IgD-negative memory B cell (primary cell): ENCODE measurements at regions not wholly inside any gene's neighbourhood (a gene's known extent, or its start where the extent isn't known, plus 50 kb on each side); places are given as distances from the start of the nearest gene placed in this dataset.

ENCODE experiments used
- H3K27ac Mint-ChIP-seq, 3 donors: one replicate each; pipeline ENCODE4 v1.8.0; 2020 to 2022; ENCODE audit warnings: mild to moderate bottlenecking in 3 of 3, mixed read lengths in 3 of 3, moderate library complexity in 1 of 3
- H3K27me3 Mint-ChIP-seq: one replicate; pipeline ENCODE4 v1.8.0; 2021; ENCODE audit warnings: mixed read lengths
- H3K36me3 Mint-ChIP-seq: one replicate; pipeline ENCODE4 v1.8.0; 2020; ENCODE audit warnings: mild to moderate bottlenecking, mixed read lengths
- H3K4me1 Mint-ChIP-seq, 3 donors: one replicate each; pipeline ENCODE4 v1.8.0; 2020 to 2022; ENCODE audit warnings: mixed read lengths in 3 of 3, mild to moderate bottlenecking in 1 of 3
- H3K4me3 Mint-ChIP-seq, 4 donors: one replicate each; pipeline ENCODE4 v1.8.0; 2020 to 2022; ENCODE audit warnings: mild to moderate bottlenecking in 4 of 4, mixed read lengths in 4 of 4, moderate library complexity in 3 of 4
- H3K9me3 Mint-ChIP-seq, 3 donors: one replicate each; pipeline ENCODE4 v1.8.0; 2020 to 2021; ENCODE audit warnings: mixed read lengths in 3 of 3, mild to moderate bottlenecking in 1 of 3

GRCh38 chr12:98423963-98424362, 91.4 kb upstream of the TMPO start:
- H3K27me3 Mint-ChIP-seq, result peaks cover 3% of the 10 kb centered on the region
- no peaks in the 10 kb centered on the region for H3K36me3 Mint-ChIP-seq
- no peaks in the 10 kb centered on the region for H3K9me3 Mint-ChIP-seq
- H3K27ac Mint-ChIP-seq, result no peak overlapping the region
- H3K4me1 Mint-ChIP-seq, result no peaks in the 10 kb centered on the region
- no peak overlapping the region for H3K4me3 Mint-ChIP-seq

DNA sequence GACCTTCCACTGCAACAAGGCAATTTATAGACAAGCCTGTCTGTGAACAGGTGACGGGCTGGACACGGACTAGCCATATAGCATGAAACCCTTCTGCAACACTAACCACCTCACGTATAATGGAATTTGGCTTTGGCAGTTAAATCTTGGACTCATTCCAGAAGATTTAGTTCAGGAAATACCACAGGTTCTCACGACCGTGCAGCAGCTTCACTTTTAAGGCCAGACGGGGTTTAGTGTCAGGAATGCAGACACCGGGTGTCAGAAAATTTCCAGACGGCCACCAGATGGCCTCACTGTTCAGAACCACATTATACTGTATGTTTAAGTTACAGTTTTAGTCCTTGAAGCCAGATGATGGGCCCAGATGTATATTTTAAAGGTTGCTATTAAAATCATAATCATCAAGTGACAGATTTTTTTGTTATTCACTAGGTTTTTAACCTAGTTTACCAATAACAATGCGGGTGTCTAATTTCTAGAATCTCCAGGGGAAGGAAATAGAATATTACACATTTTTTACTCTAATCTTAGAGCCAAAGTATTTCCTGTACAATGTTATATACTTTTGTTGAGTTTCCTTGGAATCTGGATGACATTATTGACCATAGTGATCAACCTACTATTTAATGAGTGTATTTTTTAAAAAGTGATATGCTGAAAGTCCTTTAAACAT, 90.5 kb upstream of the TMPO start:
- Mint-ChIP-seq H3K4me3 (no peak overlapping the region), H3K36me3 (no peaks in the 10 kb centered on the region), H3K9me3 (no peaks in the 10 kb centered on the region), H3K27me3 (peaks cover 3% of the 10 kb centered on the region), H3K27ac (no peak overlapping the region), H3K4me1 (no peaks in the 10 kb centered on the region)

GRCh38 chr12:98425859-98426258, 89.5 kb upstream of the TMPO start:
- Mint-ChIP-seq H3K27ac (no peak overlapping the region), H3K27me3 (peaks cover 5% of the 10 kb centered on the region), H3K4me3 (no peak overlapping the region), H3K4me1 (no peaks in the 10 kb centered on the region), H3K36me3 (no peaks in the 10 kb centered on the region), H3K9me3 (no peaks in the 10 kb centered on the region)

DNA sequence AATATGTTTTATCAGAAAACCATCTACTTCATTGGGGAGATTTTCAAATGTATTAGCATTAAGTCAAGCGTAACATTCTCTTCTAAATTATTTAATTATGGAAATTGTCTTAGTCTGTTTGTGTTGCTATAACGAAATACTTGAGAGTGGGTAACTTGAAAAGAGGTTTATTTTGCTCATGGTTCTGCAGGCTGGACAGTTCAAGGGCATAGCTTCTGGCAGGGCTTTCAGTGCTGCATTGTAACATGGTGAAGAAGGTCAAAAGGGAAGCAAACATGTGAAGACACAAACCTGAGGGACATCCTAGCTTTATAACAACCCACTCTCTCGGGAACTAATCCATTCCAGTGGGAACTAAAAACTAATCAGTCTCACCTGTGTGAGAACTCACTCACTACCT, 84.3 kb upstream of the TMPO start:
- H3K4me3 Mint-ChIP-seq, result no peak overlapping the region
- H3K27ac Mint-ChIP-seq, result no peak overlapping the region
- peaks cover 7% of the 10 kb centered on the region for H3K27me3 Mint-ChIP-seq
- H3K4me1 Mint-ChIP-seq, result no peaks in the 10 kb centered on the region
- peaks cover 2 to 26% (median 9%) of the 10 kb centered on the region in 3 donors for H3K9me3 Mint-ChIP-seq
- no peaks in the 10 kb centered on the region for H3K36me3 Mint-ChIP-seq

DNA sequence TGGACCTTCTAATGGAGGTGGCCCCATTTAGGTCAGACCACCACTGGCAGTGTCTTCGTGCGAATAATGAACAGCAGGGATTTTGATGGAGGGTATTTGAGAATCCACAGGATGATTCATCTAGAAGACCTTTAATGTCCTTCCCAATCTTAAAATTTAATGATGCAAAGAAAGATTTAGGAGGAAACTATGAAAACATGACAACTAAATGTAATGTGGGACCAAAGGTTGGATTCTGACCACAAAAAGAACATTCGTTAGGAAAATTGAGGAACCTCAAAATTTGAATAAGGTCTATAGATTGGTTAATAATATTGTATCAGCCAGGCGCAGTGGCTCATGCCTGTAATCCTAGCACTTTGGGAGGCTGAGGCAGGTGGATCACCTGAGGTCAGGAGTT, 78.2 kb upstream of the TMPO start:
- Mint-ChIP-seq H3K4me3 (no peak overlapping the region), H3K4me1 (no peaks in the 10 kb centered on the region), H3K27me3 (peaks cover 27% of the 10 kb centered on the region), H3K27ac (no peak overlapping the region), H3K9me3 (peaks cover 4 to 19% (median 9%) of the 10 kb centered on the region in 3 donors), H3K36me3 (no peaks in the 10 kb centered on the region)

- H3K36me3 Mint-ChIP-seq, result no peaks in the 10 kb centered on the region
- peaks cover 4 to 19% (median 9%) of the 10 kb centered on the region in 3 donors for H3K9me3 Mint-ChIP-seq
- no peak overlapping the region for H3K27ac Mint-ChIP-seq
- no peaks in the 10 kb centered on the region for H3K4me1 Mint-ChIP-seq
- no peak overlapping the region for H3K4me3 Mint-ChIP-seq
- H3K27me3 Mint-ChIP-seq, result peaks cover 27% of the 10 kb centered on the region
Observed at GRCh38 chr12:98437806-98438595, 77.4 kb upstream of the TMPO start.

DNA sequence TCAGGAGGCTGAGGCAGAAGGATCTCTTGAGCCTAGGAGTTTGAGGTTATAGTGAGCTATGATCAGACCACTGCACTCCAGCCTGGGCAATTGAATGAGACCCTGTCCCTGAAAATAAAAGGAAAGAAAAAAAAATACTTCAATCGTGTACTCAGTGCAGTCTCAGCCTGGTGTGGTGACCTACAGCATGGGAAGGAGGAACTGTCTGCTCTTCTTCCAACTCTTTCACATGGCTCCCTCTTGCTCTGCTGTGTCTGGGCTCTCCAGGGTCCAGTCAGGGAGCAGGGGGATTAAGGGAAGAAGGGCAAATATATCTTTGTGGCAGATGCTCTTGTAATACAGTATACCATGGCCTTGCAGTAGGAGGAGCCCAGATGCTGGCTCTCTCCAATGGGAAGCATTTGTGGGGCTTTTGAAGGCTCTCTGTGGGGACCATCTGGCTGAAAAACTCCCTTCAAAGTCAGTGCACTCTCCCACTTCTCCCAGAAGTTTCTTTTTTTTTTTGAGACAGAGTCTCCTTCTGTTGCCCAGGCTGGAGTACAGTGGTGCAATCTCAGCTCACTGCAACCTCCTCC, 76.6 kb upstream of the TMPO start:
- no peak overlapping the region for H3K27ac Mint-ChIP-seq
- H3K4me1 Mint-ChIP-seq, result no peaks in the 10 kb centered on the region
- H3K36me3 Mint-ChIP-seq, result no peaks in the 10 kb centered on the region
- H3K4me3 Mint-ChIP-seq, result no peak overlapping the region
- H3K27me3 Mint-ChIP-seq, result peaks cover 27% of the 10 kb centered on the region
- peaks cover 4 to 19% (median 9%) of the 10 kb centered on the region in 3 donors for H3K9me3 Mint-ChIP-seq

GRCh38 chr12:98439471-98439951, 75.9 kb upstream of the TMPO start:
- peaks cover 29% of the 10 kb centered on the region for H3K27me3 Mint-ChIP-seq
- H3K36me3 Mint-ChIP-seq, result no peaks in the 10 kb centered on the region
- no peak overlapping the region for H3K4me3 Mint-ChIP-seq
- H3K27ac Mint-ChIP-seq, result no peak overlapping the region
- H3K9me3 Mint-ChIP-seq, result peaks cover 4 to 16% (median 8%) of the 10 kb centered on the region in 3 donors
- no peaks in the 10 kb centered on the region for H3K4me1 Mint-ChIP-seq

GRCh38 chr12:98439981-98440581, 75.3 kb upstream of the TMPO start:
- H3K4me3 Mint-ChIP-seq, result no peak overlapping the region
- H3K4me1 Mint-ChIP-seq, result no peaks in the 10 kb centered on the region
- H3K27me3 Mint-ChIP-seq, result peaks cover 28% of the 10 kb centered on the region
- no peak overlapping the region for H3K27ac Mint-ChIP-seq
- H3K36me3 Mint-ChIP-seq, result no peaks in the 10 kb centered on the region
- peaks cover 4 to 11% (median 5%) of the 10 kb centered on the region in 3 donors for H3K9me3 Mint-ChIP-seq

DNA sequence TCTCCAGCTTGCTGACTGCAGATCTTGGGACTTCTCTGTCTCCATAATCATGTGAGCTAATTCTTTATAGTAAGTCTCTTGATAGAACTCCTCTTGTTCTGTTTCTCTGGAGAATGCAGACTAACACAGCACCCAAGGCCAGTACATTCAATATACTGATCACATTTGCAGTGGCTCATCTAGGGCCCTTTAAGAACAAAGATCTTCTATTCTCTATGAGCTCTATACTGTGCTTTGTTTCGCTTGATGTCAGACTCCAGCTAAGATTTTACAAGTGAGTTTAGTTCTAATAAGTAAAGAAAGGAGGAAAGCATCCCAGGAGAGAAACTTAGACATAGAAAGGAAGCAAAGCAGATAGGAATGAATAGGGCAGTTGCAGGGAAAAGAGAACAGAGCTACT, 69.3 kb upstream of the TMPO start:
- no peaks in the 10 kb centered on the region for H3K36me3 Mint-ChIP-seq
- H3K27me3 Mint-ChIP-seq, result peaks cover 2% of the 10 kb centered on the region
- no peak overlapping the region for H3K27ac Mint-ChIP-seq
- H3K4me1 Mint-ChIP-seq, result no peaks in the 10 kb centered on the region
- H3K9me3 Mint-ChIP-seq, result no peaks in the 10 kb centered on the region
- H3K4me3 Mint-ChIP-seq, result no peak overlapping the region

DNA sequence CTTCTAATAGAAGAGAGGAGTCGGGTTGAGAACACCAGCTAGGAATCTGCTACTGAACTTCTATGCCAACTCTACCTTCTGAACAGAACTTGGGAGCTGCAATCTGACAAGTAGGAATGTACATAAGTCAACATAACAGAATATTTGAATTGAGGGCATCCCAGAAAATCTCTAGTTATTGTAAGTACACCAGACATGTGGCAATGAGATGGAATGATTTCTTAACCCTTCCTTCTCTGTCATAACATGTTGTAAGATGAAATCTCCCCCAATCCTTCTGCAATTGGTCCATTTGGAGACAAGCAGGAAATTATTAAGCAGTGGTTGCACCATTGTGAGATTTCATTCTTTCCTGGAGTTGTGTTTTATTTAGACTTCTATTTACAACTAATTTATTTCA, 68.7 kb upstream of the TMPO start:
- Mint-ChIP-seq H3K27me3 (peaks cover 2% of the 10 kb centered on the region), H3K27ac (no peak overlapping the region), H3K36me3 (no peaks in the 10 kb centered on the region), H3K9me3 (no peaks in the 10 kb centered on the region), H3K4me3 (no peak overlapping the region), H3K4me1 (no peaks in the 10 kb centered on the region)

- Mint-ChIP-seq H3K4me3 (no peak overlapping the region), H3K27me3 (peaks cover 4% of the 10 kb centered on the region), H3K9me3 (no peaks in the 10 kb centered on the region), H3K36me3 (no peaks in the 10 kb centered on the region), H3K4me1 (no peaks in the 10 kb centered on the region), H3K27ac (no peak overlapping the region)
Observed at GRCh38 chr12:98449584-98449983, 65.8 kb upstream of the TMPO start.

GRCh38 chr12:98453070-98453469, 62.3 kb upstream of the TMPO start:
- Mint-ChIP-seq H3K27ac (no peak overlapping the region), H3K27me3 (peaks cover 22% of the 10 kb centered on the region), H3K4me1 (peaks cover 0 to 6% (median 0%) of the 10 kb centered on the region in 3 donors), H3K9me3 (no peaks in the 10 kb centered on the region), H3K4me3 (no peak overlapping the region), H3K36me3 (no peaks in the 10 kb centered on the region)

DNA sequence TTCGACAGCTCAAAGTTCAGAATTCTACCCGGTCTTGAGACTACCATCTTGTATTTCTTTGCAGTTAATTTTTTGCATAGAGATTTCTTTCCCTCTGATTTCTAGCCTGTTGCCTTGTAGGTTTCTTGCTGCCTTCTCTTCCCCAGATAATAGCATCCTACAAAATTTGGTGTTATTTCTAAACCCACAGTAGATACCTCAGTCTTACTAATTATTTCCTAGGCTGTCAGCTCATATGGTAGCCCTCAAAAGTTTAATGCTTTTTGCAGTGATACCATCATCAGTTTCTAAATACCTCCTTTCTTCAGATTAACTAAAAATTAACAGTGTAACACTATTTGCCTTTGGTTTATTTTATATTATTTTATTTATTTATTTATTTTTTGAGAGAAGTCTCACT, 61.9 kb upstream of the TMPO start:
- H3K4me3 Mint-ChIP-seq, result no peak overlapping the region
- H3K27ac Mint-ChIP-seq, result no peak overlapping the region
- H3K36me3 Mint-ChIP-seq, result no peaks in the 10 kb centered on the region
- H3K9me3 Mint-ChIP-seq, result no peaks in the 10 kb centered on the region
- H3K4me1 Mint-ChIP-seq, result peaks cover 0 to 6% (median 0%) of the 10 kb centered on the region in 3 donors
- H3K27me3 Mint-ChIP-seq, result peaks cover 22% of the 10 kb centered on the region

GRCh38 chr12:98456041-98456440, 59.3 kb upstream of the TMPO start:
- no peaks in the 10 kb centered on the region for H3K36me3 Mint-ChIP-seq
- peaks cover 22% of the 10 kb centered on the region for H3K27me3 Mint-ChIP-seq
- H3K27ac Mint-ChIP-seq, result no peak overlapping the region
- H3K4me3 Mint-ChIP-seq, result peak overlapping the region in 1 of 4 donors; percentile 9
- no peaks in the 10 kb centered on the region for H3K9me3 Mint-ChIP-seq
- peaks cover 0 to 6% (median 0%) of the 10 kb centered on the region in 3 donors for H3K4me1 Mint-ChIP-seq
